ENCODE measurements at regions not wholly inside any gene's neighbourhood (a gene's known extent, or its start where the extent isn't known, plus 50 kb on each side); places are given as distances from the start of the nearest gene placed in this dataset.
"Not testable (repeated sequence)": the region's sequence is repeated elsewhere in the genome, so short reads cannot be mapped to it uniquely, and the experiment has no call there.

DNA sequence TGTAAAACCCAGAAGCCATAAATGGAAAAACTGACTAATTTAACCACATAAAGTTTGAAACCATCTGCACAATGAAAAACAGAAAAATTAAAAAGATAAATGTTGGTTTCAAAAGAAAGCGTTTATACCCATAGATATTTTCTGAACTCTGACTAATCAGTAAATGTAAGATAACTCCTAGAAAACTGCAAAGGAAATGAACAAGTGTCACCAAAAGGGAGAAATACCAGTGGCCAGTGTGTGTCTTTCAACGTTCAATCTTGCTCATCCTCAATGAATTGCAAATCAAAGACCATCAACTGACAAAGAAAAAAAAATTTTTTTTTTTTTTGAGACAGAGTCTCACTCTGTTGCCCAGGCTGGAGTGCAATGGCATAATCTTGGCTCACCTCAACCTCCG lies 180.1 kb downstream of the SYK start:
- no peak for DNase-seq (ENCODE audit: low spot score)

DNA sequence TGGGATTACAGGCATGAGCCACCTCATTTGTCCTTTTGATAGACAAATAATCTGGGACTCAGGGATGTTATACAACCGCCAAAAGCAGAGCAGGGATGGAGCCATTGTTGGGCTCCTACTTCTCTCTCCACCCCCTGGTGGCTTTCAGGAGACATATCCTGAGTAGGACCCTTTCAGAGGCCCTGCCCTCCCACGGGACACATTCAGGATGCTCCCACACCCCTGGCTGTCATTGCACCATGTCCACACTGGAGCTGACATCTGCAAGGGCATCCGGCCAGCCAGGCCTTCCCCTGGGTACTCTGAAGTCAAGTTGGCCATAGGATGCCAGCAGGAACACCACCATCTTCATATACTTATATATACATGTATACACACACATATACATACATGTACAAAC lies 181.8 kb downstream of the SYK start:
- DNase-seq (ENCODE audit: low spot score), result no peak

DNA sequence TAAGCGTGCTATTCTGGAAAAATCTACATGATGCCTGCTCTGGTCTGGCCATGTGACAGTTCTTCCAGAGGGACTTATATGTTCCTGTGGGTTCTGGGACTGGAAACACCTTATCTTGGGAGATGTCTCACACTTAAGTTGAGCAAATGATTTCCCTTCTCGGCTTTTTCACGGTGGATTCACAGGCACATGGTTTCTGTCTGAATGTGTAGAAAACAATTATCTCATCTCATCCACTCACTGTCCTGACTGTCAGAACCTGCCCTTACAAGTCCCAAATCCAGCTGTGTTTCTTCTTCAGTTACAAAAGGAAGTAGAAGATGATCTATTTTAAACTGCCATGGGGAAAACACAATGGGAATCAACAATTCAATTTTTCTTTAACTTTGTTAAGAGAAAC lies 184.0 kb downstream of the SYK start:
- no peak for DNase-seq (ENCODE audit: low spot score)

DNA sequence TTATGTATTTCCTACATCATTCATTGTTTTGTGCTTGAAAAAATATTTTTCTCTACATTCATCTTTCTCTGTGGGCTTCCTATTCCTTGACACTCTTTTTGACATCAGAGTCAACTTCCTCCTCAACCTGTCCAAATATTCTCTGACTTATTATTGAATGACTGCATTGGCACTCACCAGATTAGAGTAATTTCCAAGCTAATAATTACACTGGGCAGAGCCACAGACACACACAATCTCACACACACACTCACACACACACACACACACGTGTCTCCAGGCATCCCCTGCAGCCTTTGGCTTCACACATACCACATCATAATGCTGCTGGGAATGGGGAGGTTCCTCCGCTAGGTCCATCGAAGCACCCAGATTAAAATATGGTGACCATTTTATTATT lies 184.5 kb downstream of the SYK start:
- DNase-seq (ENCODE audit: low spot score), result no peak

DNA sequence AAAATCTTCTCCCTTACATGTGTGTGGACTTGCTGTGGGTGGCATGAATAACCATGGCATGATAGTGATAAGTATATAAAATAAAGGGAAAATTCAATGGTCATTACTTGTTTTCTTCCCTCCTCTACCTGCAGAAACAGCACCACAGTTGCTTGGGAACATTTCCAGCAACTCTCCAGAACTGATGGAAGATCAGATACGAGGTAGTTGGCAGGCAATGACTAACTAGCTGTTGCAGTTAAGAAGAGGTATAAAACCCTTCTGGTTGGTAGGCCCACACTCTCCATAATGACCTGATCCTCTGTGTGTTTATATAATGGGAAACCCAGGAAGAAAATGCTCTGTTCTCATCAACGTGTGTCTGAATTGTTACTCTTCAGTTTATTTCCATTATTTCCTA lies 185.9 kb downstream of the SYK start:
- DNase-seq (ENCODE audit: low spot score), result no peak

DNA sequence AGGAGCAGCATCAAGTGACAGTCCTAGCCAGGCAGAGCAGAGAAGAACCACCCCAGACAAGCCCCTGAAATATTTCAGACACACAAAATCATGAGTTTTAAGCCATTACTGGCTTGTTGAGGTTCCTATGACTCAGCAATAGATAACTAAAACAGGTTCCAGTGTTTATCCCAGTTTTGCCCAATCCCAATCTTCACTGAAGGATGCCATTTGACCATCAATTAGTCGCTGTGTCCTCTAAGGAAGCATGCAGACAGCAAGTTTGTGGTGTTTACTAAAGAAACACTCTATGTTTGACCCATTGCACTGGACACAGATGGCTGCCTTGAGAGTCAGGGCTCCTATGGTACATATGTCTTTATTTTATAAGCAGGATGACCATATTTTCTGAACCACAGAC lies 186.7 kb downstream of the SYK start:
- DNase-seq (ENCODE audit: low spot score), result no peak

- no peak for DNase-seq (ENCODE audit: low spot score)
Observed at GRCh38 chr9:90991953-90992352, 190.3 kb downstream of the SYK start.

DNA sequence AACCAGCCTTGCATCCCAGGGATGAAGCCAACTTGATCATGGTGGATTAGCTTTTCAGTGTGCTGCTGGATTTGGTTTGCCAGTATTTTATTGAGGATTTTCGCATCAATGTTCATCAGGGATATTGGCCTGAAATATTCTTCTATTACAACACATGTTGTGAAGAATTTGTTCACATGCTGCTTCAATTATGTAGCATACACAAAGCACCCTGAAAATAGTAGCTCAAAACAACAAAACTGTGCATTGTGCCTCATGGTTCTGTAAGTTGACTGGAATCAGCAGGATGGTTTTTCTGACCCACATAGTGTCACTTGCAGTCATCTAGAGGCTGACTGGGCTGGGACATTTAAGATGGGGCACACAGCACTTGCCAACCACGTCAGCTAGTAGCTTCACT lies 193.9 kb downstream of the SYK start:
- no peak for DNase-seq (ENCODE audit: low spot score)

DNA sequence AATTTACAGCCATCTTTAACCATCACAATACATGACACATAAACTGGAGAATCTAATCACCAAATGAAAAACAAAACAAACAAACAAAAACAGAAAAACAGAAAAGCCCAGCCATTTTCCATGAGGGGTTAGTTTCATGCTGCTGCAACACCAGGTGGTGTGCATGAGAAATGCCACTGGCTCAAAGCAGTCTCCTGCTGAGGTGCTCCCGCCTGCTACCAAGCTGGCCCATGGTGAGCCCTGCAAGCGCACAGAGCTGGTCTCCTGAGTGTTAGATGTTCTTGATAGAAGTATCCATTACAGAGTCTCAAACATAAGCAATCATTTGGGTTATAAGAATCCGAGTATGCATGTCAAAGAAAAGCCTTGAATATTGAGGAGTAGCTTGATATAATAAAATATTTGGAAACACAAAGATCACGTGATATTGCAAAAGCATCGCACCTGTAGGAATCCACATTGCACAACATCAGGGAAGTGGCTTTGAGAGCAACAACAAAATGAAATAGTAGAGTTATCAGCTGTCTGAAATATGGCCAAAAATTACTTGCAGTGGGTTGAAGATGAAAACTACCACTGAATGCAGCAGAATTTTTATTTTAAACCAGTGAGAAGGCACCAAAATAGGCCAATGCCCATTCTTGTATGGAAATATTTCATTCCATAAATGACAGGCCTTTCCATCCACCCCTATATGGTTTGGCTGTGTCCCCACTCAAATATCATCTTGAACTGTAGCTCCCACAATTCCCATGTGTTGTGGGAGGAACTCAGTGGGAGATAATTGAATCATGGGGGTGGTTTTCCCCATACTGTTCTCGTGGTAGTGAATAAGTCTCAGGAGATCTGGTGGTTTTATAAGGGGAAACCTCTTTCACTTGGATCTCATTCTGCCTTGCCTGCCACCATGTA lies 194.8 kb downstream of the SYK start:
- DNase-seq (ENCODE audit: low spot score), result no peak

- DNase-seq (ENCODE audit: low spot score), result no peak
Observed at GRCh38 chr9:90998573-90998972, 197.0 kb downstream of the SYK start.

DNA sequence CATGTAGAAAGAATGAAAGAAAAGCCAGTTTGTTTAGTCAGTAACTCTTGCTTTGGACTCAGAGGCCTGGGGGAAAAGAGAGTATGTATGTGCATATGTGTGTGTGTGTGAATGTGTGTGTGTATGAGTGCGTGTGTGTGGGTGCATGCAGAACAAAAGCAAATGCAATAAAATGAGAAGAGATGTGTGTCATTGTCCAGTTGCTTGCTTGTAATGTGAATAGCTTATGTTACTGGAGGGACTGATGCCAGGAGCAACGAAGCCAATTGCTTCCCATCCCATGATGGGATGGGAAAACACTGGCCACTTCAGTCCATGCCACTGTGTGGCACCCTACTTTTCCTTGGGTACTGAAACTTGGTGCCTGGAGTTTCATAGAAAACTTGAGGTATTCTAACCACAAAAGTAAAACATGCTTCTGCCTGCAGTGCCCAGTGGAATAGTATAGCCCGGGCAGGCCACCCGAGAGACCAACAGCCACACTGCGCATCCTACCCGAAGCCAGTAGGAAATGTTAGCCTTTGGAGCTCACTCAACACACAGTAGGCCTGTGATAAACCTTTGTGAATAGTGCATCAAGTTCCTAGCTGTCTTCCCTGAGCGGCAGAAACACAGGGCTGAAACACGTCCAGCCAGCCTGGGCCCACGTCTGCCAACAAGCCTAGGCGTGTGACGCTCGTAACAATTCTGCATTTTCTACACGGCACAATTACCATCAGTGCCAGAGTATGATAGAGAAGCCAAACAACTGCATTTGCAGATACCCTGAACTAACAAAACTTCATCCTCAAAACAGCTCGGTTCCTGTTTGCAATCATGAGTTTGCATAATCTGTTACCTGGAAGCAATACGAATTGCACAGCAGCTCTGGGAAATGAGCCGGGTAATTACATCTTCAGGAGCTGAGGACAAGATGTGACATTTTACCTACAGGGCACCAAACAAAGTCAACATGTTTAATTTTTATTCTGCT lies 198.1 kb downstream of the SYK start:
- DNase-seq (ENCODE audit: low spot score), result no peak

GRCh38 chr9:91001146-91001611 lies 199.6 kb downstream of the SYK start:
- DNase-seq (ENCODE audit: low spot score), result no peak

DNA sequence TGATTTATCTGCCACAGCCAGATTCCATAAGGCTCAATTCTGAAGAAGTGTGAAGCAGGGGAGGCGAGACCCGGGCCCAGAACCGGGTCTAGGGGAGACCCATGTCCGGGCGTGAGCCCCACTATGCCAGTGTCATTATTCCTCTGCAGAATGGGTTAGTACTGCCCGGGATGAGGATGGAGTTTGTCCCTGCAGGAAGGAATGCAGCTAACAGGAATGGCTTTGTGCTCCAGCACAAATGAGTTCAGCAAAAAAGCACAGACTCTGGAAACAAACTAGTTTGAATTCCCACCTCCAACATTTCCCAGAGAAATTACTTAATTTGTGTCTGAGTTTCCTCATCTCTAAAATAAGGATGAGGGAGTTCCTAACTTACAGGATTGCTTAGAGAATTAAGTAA lies 202.9 kb downstream of the SYK start:
- no peak for DNase-seq (ENCODE audit: low spot score)

GRCh38 chr9:91004992-91005391 lies 203.4 kb downstream of the SYK start:
- DNase-seq (ENCODE audit: low spot score), result no peak

DNA sequence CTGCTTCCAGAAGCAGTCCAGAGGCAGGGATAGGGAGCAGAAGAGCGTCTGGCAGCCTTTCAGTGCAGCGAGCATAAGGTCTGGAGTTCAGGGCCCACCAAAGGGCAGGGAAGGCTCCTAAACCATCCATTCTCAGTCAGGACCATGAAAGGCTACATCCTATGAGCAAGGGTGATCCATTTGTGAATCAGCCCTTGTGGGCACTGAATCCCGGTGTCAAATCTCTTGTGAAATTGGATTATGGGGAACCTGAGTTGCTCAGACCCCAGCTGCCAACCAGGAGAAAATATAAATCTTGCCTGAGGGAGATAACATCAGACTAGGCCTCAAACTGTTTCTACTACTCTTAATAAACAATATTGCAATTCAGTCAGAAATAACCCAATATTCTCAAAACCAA lies 204.4 kb downstream of the SYK start:
- no peak for DNase-seq (ENCODE audit: low spot score)

GRCh38 chr9:91008568-91008967 lies 206.9 kb downstream of the SYK start:
- no peak for DNase-seq (ENCODE audit: low spot score)

- DNase-seq (ENCODE audit: low spot score), result no peak
Observed at GRCh38 chr9:91011891-91012290, 210.3 kb downstream of the SYK start.

- no peak for DNase-seq (ENCODE audit: low spot score)
Observed at GRCh38 chr9:91012933-91013841, 211.6 kb downstream of the SYK start.

GRCh38 chr9:91017245-91017644 lies 215.6 kb downstream of the SYK start:
- no peak for DNase-seq (ENCODE audit: low spot score)

- DNase-seq (ENCODE audit: low spot score), result not testable (repeated sequence)
Observed at GRCh38 chr9:91019871-91020270, 218.3 kb downstream of the SYK start.

- not testable (repeated sequence) for DNase-seq (ENCODE audit: low spot score)
Observed at GRCh38 chr9:91021656-91022055, 220.0 kb downstream of the SYK start.

DNA sequence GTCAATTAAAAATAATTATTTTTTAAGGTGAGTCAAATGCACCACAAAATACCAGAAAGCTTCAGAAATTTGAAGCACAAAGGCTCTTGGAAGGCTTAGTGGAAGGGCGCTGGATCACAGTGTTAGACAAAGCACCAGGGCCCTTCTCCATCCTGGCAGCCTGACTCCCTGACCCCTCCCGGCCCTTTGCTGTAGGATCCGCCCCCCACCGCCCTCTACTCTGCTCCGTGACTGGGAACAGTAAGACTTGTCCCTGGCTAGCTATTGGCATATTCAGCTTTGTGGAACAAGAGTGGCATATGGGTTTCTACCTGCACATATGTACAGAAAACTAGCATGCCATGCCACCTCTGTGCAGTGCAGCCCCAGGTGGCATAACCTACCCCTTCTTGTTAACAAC lies 222.1 kb downstream of the SYK start:
- no peak for DNase-seq (ENCODE audit: low spot score)

Measured in CD4-positive, alpha-beta T cell treated with Interleukin-15 for 4 hours (primary cell).